H1 (cell line): ENCODE measurements at regions not wholly inside any gene's neighbourhood (a gene's known extent, or its start where the extent isn't known, plus 50 kb on each side); places are given as distances from the start of the nearest gene placed in this dataset.

Experiments used
- CTCF ChIA-PET: fragments of 300-600 bp; sonication (Branson Sonifier 250); formaldehyde crosslinking; loops from one replicate; lab custom pipeline; 2021; ENCODE audit not compliant: partially characterized antibody; lab: Charles Lee
- POLR2A ChIA-PET: fragments of 300-600 bp; sonication (Branson Sonifier 250); formaldehyde crosslinking; loops from one replicate; lab custom pipeline; 2021; ENCODE audit warnings: inconsistent platforms; ENCODE audit not compliant: partially characterized antibody; lab: Charles Lee
- DNase-seq, 2 experiments: peaks; one replicate each; pipeline versions ENCODE4 v3.0.0 to v3.0.0-alpha.2; 2010 to 2022; ENCODE audit warnings: low spot score in 2 of 2, low read depth in 1 of 2, mixed read lengths in 1 of 2
- FAIRE-seq: peaks from 2 replicates; lab custom pipeline; 2011; peaks lifted over from hg19 to GRCh38; lab: Jason Lieb, UNC
- H2AFZ ChIP-seq: 2 replicates; pipeline ENCODE4 v1.8.1; 2012; ENCODE audit warnings: low read length, inconsistent platforms
- H2AK5ac ChIP-seq: 2 replicates; pipeline ENCODE4 v1.6.1; 2013; ENCODE audit warnings: low read depth, low read length
- H2BK120ac ChIP-seq: replicated peaks from 2 replicates; pipeline ENCODE3; 2013; ENCODE audit warnings: low read depth, low read length, inconsistent platforms
- H2BK12ac ChIP-seq: 2 replicates; pipeline ENCODE4 v1.6.1; 2013; ENCODE audit warnings: low read depth, low read length
- H2BK15ac ChIP-seq: 2 replicates; pipeline ENCODE4 v1.6.1; 2013; ENCODE audit warnings: low read length
- H2BK20ac ChIP-seq: 2 replicates; pipeline ENCODE4 v1.6.1; 2013; ENCODE audit warnings: low read length
- H2BK5ac ChIP-seq: 2 replicates; pipeline ENCODE4 v1.6.1; 2013; ENCODE audit warnings: low read depth, low read length
- H3K14ac ChIP-seq: 2 replicates; pipeline ENCODE4 v1.6.1; 2013; ENCODE audit warnings: inconsistent platforms; ENCODE audit not compliant: insufficient read length
- H3K18ac ChIP-seq: 2 replicates; pipeline ENCODE4 v1.6.1; 2013; ENCODE audit warnings: low read length; ENCODE audit errors: extremely low read depth
- H3K23ac ChIP-seq: 2 replicates; pipeline ENCODE4 v1.6.1; 2013; ENCODE audit warnings: inconsistent platforms; ENCODE audit not compliant: insufficient read length
- H3K23me2 ChIP-seq: 2 replicates; pipeline ENCODE4 v1.6.1; 2013; ENCODE audit warnings: low read depth, low read length
- H3K27ac ChIP-seq: 2 replicates; pipeline ENCODE4 v1.6.1; 2011; ENCODE audit warnings: low read depth, low read length, inconsistent platforms
- H3K27me3 ChIP-seq, 4 experiments: replicated peaks in 1 of 4; 1 replicate in 1 of 4; 2 replicates in 3 of 4; pipeline versions ENCODE4 v1.6.1 to v1.8.1; 2011 to 2013; ENCODE audit warnings: low read length in 3 of 4, mild to moderate bottlenecking in 3 of 4, inconsistent platforms in 2 of 4, mixed read lengths in 2 of 4, moderate library complexity in 1 of 4; ENCODE audit not compliant: control insufficient read depth in 3 of 4, insufficient read depth in 3 of 4; ENCODE audit errors: extremely low read depth in 1 of 4
- H3K36me3 ChIP-seq, 4 experiments: 2 replicates each; pipeline versions ENCODE4 v1.6.1 to v1.8.1; 2011 to 2013; ENCODE audit warnings: mild to moderate bottlenecking in 4 of 4, low read length in 3 of 4, moderate library complexity in 2 of 4, control low read depth in 1 of 4, inconsistent platforms in 1 of 4; ENCODE audit not compliant: insufficient read depth in 4 of 4, control insufficient read depth in 2 of 4
- H3K4ac ChIP-seq: replicated peaks from 2 replicates; pipeline ENCODE3; 2013; ENCODE audit warnings: low read length, low read depth, mixed read lengths, inconsistent platforms; ENCODE audit not compliant: insufficient read length
- H3K4me1 ChIP-seq, 4 experiments: replicated peaks in 1 of 4; 1 replicate in 1 of 4; 2 replicates in 3 of 4; pipeline versions ENCODE4 v1.6.1 to v1.8.1; 2011 to 2013; ENCODE audit warnings: low read length in 3 of 4, inconsistent platforms in 2 of 4, mixed read lengths in 1 of 4; ENCODE audit not compliant: insufficient read depth in 4 of 4, control insufficient read depth in 3 of 4
- H3K4me2 ChIP-seq, 2 experiments: 2 replicates each; pipeline versions ENCODE4 v1.6.1 to v1.8.1; 2011 to 2013; ENCODE audit warnings: low read depth in 2 of 2, low read length in 2 of 2, control low read depth in 1 of 2, inconsistent platforms in 1 of 2, mild to moderate bottlenecking in 1 of 2; ENCODE audit not compliant: insufficient read depth in 1 of 2
- H3K4me3 ChIP-seq, 4 experiments: fragments of 200-600, 300-600 bp in 1 of 4; sonication (generic), shearing (Covaris generic), sonication (Bioruptor Twin) in 1 of 4; 2 replicates each; pipeline versions ENCODE4 v1.5.1 to v1.8.1; 2011 to 2016; ENCODE audit warnings: low read length in 4 of 4, low read depth in 3 of 4, control low read depth in 2 of 4, inconsistent platforms in 2 of 4, mild to moderate bottlenecking in 2 of 4, mixed read lengths in 1 of 4, moderate library complexity in 1 of 4; ENCODE audit not compliant: insufficient read depth in 2 of 4; ENCODE audit errors: extremely low read depth in 1 of 4
- H3K56ac ChIP-seq: replicated peaks from 2 replicates; pipeline ENCODE3; 2013; ENCODE audit warnings: low read depth, mild to moderate bottlenecking, mixed read lengths, low read length, inconsistent platforms; ENCODE audit not compliant: insufficient read length
- H3K79me1 ChIP-seq: 2 replicates; pipeline ENCODE4 v1.6.1; 2013; ENCODE audit warnings: low read depth, low read length, control low read depth
- H3K79me2 ChIP-seq, 2 experiments: 2 replicates each; pipeline versions ENCODE4 v1.6.1 to v1.8.1; 2012 to 2013; ENCODE audit warnings: low read length in 2 of 2, mild to moderate bottlenecking in 2 of 2, inconsistent platforms in 1 of 2; ENCODE audit not compliant: insufficient read depth in 2 of 2, control insufficient read depth in 1 of 2
- H3K9ac ChIP-seq, 4 experiments: replicated peaks in 1 of 4; 1 replicate in 1 of 4; 2 replicates in 3 of 4; pipeline versions ENCODE4 v1.6.1 to v1.8.1; 2011 to 2013; ENCODE audit warnings: low read depth in 3 of 4, low read length in 3 of 4, control low read depth in 2 of 4, mild to moderate bottlenecking in 2 of 4, moderate library complexity in 2 of 4, inconsistent platforms in 1 of 4; ENCODE audit errors: extremely low read depth in 1 of 4
- H3K9me3 ChIP-seq, 2 experiments: 2 replicates each; pipeline versions ENCODE4 v1.6.1 to v1.8.1; 2012 to 2013; ENCODE audit warnings: mild to moderate bottlenecking in 2 of 2, moderate library complexity in 2 of 2, control low read depth in 1 of 2, inconsistent platforms in 1 of 2, low read depth in 1 of 2, low read length in 1 of 2, mixed read lengths in 1 of 2; ENCODE audit not compliant: insufficient read depth in 2 of 2
- H4K20me1 ChIP-seq, 2 experiments: replicated peaks in 1 of 2; 2 replicates each; pipeline versions ENCODE3 to v1.8.1; 2011 to 2013; ENCODE audit warnings: inconsistent platforms in 2 of 2, low read length in 2 of 2, mild to moderate bottlenecking in 1 of 2; ENCODE audit not compliant: insufficient read depth in 2 of 2, control insufficient read depth in 1 of 2
- H4K5ac ChIP-seq: 2 replicates; pipeline ENCODE4 v1.6.1; 2013; ENCODE audit warnings: low read length, low read depth, mixed read lengths, inconsistent platforms; ENCODE audit not compliant: insufficient read length
- H4K8ac ChIP-seq: 2 replicates; pipeline ENCODE4 v1.8.0; 2013; ENCODE audit warnings: mild to moderate bottlenecking, moderate library complexity, low read length, inconsistent platforms; ENCODE audit not compliant: insufficient read depth; ENCODE audit errors: extremely low read depth
- H4K91ac ChIP-seq: replicated peaks from 2 replicates; pipeline ENCODE3; 2013; ENCODE audit warnings: low read length, mixed read lengths, inconsistent platforms; ENCODE audit not compliant: insufficient read length
- CTBP2 ChIP-seq: IDR thresholded peaks from 2 replicates; pipeline ENCODE4 v1.7.0; 2011; ENCODE audit warnings: borderline replicate concordance, mild to moderate bottlenecking, moderate library complexity, mixed read lengths, low read length; ENCODE audit not compliant: insufficient read depth, insufficient read length
- RAD21 ChIP-seq, 2 experiments: IDR thresholded peaks in 1 of 2; conservative IDR thresholded peaks in 1 of 2; 2 replicates each; pipeline ENCODE4 v1.6.1; 2011; ENCODE audit warnings: low read depth in 2 of 2, low read length in 2 of 2, improper control_type of control experiment in 1 of 2, inconsistent platforms in 1 of 2, mild to moderate bottlenecking in 1 of 2, moderate library complexity in 1 of 2
- WGBS, 2 experiments: shearing (Covaris generic) in 1 of 2; methylation state at CpG; one replicate each; pipeline versions ENCODE4 v1.1.6 to v1.1.7; 2013 to 2015; ENCODE audit warnings: low lambda C conversion rate in 2 of 2, mixed read lengths in 2 of 2, inconsistent platforms in 1 of 2, low coverage in 1 of 2, missing lambda C conversion rate in 1 of 2; ENCODE audit not compliant: insufficient replicate concordance in 2 of 2, insufficient coverage in 1 of 2, insufficient read length in 1 of 2; ENCODE audit errors: extremely low coverage in 1 of 2, missing lambda C conversion rate in 1 of 2; 5-methylcytosine and 5-hydroxymethylcytosine counted together

GRCh38 chr2:180559771-180560170, 420.6 kb upstream of the UBE2E3 start:
- Histone ChIP-seq H2AK5ac (no peak overlapping the region), H3K4me3 (no peak overlapping the region), H2AFZ (0 out of 2 replicates have a peak overlapping the region, but pooled peaks have one; percentile 33), H3K18ac (no peak overlapping the region), H4K8ac (no peak overlapping the region), H4K91ac (no peak overlapping the region), H3K56ac (no peak overlapping the region), H3K4ac (no peak overlapping the region), H2BK5ac (no peak overlapping the region), H3K4me1 (no peaks in the 10 kb centered on the region), H3K4me2 (no peak overlapping the region), H3K27me3 (no peaks in the 10 kb centered on the region), H2BK12ac (no peak overlapping the region), H3K9ac (no peak overlapping the region)
- POLR2A ChIA-PET = no interaction called here
- WGBS, 2 experiments = 98% methylated on average over 5 of the region's 5 CpGs; no CpG with 5 or more reads in 1 of the 2 experiments
- CTCF ChIA-PET = no interaction called here
- TF ChIP-seq CTBP2 (no peak), RAD21 (IDR thresholded peaks at IDR 0.05 in 1 of 2, conservative IDR thresholded peaks at IDR 0.05 in 1 of 2; ENCODE audit: low read depth in 2 of 2, low read length in 2 of 2) (0 out of 4 replicates have a peak, but pooled peaks of 1 of the 2 experiments have one; percentile 3)
- TF ChIP-seq, all 59 proteins: peak for 1
- Histone ChIP-seq H3K23me2 (no peaks in the 10 kb centered on the region), H2BK20ac (no peak overlapping the region), H3K23ac (no peak overlapping the region), H2BK120ac (no peak overlapping the region), H3K36me3 (no peaks in the 10 kb centered on the region), H3K9me3 (no peaks in the 10 kb centered on the region), H3K14ac (no peak overlapping the region), H3K79me1 (no peaks in the 10 kb centered on the region), H3K27ac (no peak overlapping the region), H4K5ac (no peak overlapping the region), H4K20me1 (no peaks in the 10 kb centered on the region), H3K79me2 (no peaks in the 10 kb centered on the region), H2BK15ac (no peak overlapping the region)
- DNase-seq = no peak
- FAIRE-seq = no peak
